GM19240 (cell line): ENCODE measurements at regions not wholly inside any gene's neighbourhood (a gene's known extent, or its start where the extent isn't known, plus 50 kb on each side); places are given as distances from the start of the nearest gene placed in this dataset.
"Not testable (repeated sequence)": the region's sequence is repeated elsewhere in the genome, so short reads cannot be mapped to it uniquely, and the experiment has no call there.

ENCODE experiments used
- DNase-seq: peaks from one replicate; pipeline ENCODE4 v3.0.0; 2011; ENCODE audit warnings: low spot score; ENCODE audit not compliant: insufficient read length

GRCh38 chr17:71183066-71183660 is 937.7 kb upstream of the SOX9 start:
- no peak for DNase-seq

DNA sequence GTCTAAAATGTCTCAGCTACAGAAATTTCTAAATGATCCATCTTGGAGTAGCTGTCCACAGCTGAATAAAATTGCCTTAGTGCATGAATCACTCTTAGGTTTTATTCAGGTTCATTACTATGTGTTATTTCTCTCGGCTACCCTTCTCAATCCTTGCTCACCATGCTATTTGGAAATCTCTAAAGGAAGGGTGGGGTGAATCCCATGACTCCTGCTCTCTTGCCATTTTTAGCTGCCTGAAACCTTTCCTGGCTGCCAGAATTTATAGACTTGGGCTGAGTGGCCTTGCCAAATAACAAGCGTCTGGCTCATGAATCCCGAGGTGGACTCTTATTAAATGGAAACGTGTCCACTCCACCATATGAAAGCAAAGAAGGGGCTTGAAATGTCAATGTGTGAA is 936.1 kb upstream of the SOX9 start:
- no peak for DNase-seq

- DNase-seq: no peak
Measured at GRCh38 chr17:71187145-71187878, 933.5 kb upstream of the SOX9 start.

GRCh38 chr17:71188811-71189492 is 931.9 kb upstream of the SOX9 start:
- no peak for DNase-seq

DNA sequence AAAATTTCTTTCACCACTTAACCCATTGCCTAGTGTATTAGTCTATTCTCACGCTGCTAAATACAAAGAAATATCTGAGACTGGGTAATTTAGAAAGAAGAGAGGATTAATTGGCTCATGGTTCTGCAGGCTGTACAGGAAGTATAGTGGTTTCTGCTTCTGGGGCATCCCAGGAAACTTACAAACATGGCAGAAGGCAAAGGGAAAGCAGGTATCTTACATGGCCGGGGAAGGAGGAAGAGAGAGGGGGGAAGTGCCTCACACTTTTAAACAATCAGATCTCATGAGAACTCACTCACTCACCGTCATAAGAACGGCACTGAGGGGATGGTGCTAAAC is 931.4 kb upstream of the SOX9 start:
- DNase-seq: no peak

- no peak for DNase-seq
Measured at GRCh38 chr17:71192039-71192555, 928.7 kb upstream of the SOX9 start.

DNA sequence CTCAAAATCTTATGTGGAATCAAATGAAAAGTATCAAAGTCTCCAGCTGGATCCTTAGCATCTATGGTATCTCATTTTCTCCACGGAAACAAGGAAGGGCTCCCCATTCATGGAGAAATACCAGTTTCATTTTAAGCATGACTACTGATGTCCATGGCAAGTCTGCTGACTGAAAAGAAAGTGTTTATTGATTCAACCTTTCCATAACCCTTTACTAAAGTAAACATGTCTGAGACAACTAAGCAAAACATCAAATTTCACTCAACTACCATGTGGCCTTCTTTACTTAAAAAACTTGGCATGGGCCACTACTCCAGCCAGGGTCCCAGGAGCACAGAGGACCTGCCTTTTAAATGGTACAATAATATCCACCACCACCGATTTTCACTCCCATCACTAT is 928.0 kb upstream of the SOX9 start:
- no peak for DNase-seq

DNA sequence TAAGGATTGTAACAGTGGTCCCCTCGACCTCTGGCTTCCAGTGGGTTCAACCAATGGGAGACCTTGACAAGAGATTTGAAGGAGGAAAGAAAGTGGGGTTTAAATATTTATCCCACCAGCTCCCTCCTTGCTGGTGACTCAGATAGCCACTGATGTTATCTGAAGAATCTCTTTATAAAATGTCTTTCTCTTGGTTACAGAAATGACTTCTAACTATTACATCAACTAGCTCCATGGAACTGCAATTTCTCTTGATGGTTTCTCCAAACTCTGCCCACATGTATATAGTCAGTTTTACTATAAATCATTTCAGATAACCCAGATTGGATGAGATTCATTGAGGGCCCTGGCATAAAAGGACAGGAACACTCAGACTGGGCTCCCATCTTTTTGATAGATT is 920.2 kb upstream of the SOX9 start:
- DNase-seq: no peak

DNA sequence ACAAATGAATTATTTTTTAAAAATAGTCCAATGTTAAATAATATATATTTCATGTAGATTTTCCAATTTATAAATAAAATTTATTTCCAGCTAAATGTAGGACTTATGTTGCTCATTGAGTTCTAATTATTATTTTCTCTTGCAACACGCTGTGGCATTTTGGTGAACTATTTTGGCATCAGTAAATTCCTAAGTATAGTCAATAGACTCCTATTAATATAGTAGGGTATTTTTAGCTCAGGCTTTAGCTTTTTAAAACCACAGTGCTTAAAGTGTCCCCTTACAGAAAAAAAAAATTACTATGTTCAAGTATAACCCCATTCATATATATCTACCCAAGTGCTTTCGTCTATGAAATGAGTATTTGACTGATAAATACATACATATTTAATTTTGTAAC is 919.2 kb upstream of the SOX9 start:
- DNase-seq: no peak

DNA sequence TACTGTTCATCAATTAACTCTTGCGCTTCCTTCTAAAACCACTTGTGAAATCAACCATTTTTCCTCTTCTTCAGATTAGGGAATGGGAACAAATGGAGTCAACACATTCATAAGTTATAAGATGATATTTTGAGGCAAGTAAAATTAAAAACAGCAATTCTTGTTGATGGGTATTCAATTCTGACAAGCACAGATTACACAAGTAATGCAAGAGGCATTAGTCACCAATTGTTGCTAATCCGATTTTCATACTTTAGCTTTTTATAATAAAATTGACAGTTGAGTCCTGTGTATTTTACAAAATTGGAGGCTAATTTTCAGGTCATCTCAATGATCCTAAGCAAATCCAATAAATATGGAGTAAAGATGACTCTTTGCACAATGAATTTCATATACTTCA is 918.4 kb upstream of the SOX9 start:
- no peak for DNase-seq

- DNase-seq: no peak
Measured at GRCh38 chr17:71203953-71204352, 916.9 kb upstream of the SOX9 start.

- DNase-seq: not testable (repeated sequence)
Measured at GRCh38 chr17:71205951-71206350, 914.9 kb upstream of the SOX9 start.

DNA sequence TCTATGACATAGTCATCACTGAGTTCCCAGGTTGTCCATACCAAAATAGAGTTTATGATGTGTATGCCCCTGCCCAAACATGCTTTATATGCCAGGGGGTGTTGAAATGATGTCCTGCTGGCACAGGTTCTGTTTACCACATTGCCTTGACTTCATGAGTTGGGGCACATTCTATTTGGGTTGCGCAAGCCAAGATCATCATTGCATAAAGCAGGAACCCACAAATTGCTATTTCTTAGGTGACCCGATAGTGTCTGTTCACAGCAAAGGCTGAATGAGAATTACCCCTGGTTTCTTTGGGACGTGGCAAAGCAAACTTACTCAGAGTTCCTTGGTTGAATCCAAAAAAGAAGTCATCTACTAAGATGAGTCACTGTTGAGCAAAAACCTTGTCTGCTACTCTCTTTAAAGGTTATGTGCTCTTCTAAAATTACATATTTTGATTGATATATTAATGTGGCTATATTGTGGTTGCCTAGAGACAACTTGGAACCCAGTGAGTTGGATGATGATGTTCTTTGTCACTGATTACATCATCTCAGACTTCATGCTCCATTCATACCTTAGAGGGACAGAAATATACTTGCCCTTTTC is 912.6 kb upstream of the SOX9 start:
- DNase-seq: no peak

- no peak for DNase-seq
Measured at GRCh38 chr17:71213936-71214335, 906.9 kb upstream of the SOX9 start.

DNA sequence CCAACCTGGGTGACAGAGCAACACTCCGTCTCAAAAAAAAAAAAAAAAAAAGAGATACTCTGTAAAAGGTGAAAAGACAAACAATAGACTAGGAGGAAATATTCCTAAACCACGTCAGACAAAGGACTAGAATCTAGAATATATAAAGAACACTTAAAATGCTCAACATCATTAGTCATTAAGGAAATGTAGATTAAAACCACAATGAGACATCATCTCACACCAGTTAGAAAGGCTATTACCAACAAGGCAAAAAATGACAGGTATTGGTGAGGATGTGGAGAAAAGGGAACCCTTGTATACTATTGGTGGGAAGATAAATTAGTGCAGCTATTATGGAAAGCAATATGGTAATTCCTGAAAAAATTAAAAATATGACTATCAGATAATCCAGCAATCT is 903.1 kb upstream of the SOX9 start:
- DNase-seq: no peak

- DNase-seq: no peak
Measured at GRCh38 chr17:71224824-71225575, 895.8 kb upstream of the SOX9 start.

DNA sequence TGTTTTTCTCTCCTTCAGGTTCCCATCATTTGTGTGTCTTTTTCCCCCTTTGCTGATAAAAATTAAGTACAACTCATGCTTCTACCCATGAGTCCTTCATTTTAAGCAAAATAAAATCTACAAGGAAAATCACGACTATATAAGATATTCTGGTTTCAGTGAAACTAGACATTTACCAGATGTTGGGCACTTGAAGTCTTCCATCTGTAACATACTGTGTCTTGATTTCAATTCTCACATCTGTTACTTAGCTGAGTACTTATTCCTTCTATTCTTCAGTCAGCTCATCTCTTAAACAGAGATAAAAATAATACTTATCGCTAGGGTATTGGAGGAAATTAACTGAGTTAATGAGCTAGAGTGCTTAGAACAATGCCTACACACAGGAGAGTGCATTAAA is 893.0 kb upstream of the SOX9 start:
- DNase-seq: no peak

GRCh38 chr17:71229070-71229469 is 891.8 kb upstream of the SOX9 start:
- no peak for DNase-seq

DNA sequence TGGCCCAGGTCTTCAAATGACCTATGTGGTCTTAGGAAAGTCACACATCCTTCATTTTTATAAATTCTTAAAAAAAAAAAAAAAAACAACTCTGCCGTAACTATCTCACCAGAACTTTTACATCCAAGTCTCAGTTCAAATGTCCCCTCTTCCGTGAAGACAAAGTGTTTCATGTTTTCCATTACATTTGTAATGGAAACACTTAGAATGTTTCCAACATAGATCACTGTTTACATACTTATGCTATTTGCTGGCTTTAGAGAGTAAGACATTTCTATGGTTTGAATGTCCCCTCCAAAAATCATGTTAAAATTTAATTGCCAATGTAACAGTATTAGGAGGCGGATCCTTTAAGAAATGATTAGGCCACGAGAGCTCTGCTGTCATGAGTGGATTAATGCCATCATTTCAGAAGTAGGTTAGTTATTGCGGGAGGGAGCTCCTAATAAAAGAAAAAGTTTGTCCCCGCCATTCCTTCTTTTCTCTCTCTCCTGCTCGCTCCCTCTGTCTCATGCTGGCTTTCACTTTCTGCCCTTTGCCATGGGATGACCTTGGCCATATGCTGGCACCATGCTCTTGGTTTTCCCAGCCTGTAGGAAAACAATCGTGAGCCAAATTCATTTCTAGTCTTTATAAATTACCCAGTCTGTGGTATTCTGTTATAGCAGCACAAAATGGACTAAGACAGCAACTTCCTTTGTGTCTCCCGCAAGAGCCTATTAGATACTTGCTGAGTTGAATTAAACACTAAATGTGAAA is 887.8 kb upstream of the SOX9 start:
- DNase-seq: no peak

DNA sequence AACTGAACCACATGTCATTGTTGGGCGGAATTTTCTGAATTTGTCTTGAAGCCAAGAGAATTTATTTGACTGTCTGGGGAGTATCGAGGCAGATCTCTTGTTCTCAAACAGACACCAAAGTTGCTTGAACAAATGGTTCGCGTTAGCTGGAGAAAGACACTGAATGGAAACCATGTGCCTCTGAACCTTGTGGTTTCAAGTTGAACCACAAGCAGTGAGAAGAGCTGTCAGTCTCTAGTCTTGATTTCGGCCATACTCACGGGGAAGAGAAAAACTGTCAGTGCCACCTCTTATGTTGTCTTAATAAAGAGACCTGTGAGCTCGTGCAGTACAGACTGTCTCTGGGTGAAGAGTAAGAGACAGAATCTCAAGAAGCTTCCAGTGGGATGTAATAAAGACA is 886.5 kb upstream of the SOX9 start:
- no peak for DNase-seq
